GM13976 (cell line): ENCODE measurements at regions not wholly inside any gene's neighbourhood (a gene's known extent, or its start where the extent isn't known, plus 50 kb on each side); places are given as distances from the start of the nearest gene placed in this dataset.

Experiments
- DNase-seq: peaks from one replicate; pipeline ENCODE4 v3.0.0; 2012; ENCODE audit warnings: low spot score
- CTCF ChIP-seq: IDR thresholded peaks from 2 replicates; pipeline ENCODE4 v1.5.1; 2012; ENCODE audit warnings: borderline replicate concordance, mild to moderate bottlenecking; ENCODE audit not compliant: insufficient read depth; ENCODE audit errors: extremely low read depth, missing control alignments, control extremely low read depth
- in situ Hi-C: fragments of 300-500 bp; cut with MboI; formaldehyde crosslinking; loops from one replicate; pipeline ENCODE4 v1.12.0; 2022; ENCODE audit warnings: low sequenced_read_pairs, mixed read lengths, inconsistent platforms; ENCODE audit not compliant: unreplicated experiment

- in situ Hi-C loops: no loop called here
- DNase-seq: no peak
- TF ChIP-seq CTCF: no peak
Observed at GRCh38 chr20:6269168-6269873, 146.5 kb upstream of the FERMT1 start.

- peak; percentile 27 for DNase-seq
- peak; percentile 28 for TF ChIP-seq CTCF
- in situ Hi-C loops: no loop called here
Observed at GRCh38 chr20:6265204-6265904, 142.5 kb upstream of the FERMT1 start.

- no peak for TF ChIP-seq CTCF
- DNase-seq: no peak
- in situ Hi-C loops: no loop called here
Observed at GRCh38 chr20:6253396-6253795, 130.6 kb upstream of the FERMT1 start.

GRCh38 chr20:6245436-6245835, 122.6 kb upstream of the FERMT1 start:
- DNase-seq: no peak
- TF ChIP-seq CTCF: no peak
- in situ Hi-C loops: no loop called here

GRCh38 chr20:6241591-6241990, 118.8 kb upstream of the FERMT1 start:
- in situ Hi-C loops: no loop called here
- no peak for TF ChIP-seq CTCF
- no peak for DNase-seq

GRCh38 chr20:6240059-6240458, 117.2 kb upstream of the FERMT1 start:
- no peak for DNase-seq
- in situ Hi-C loops: no loop called here
- TF ChIP-seq CTCF: no peak
